H1 (cell line): ENCODE measurements at regions not wholly inside any gene's neighbourhood (a gene's known extent, or its start where the extent isn't known, plus 50 kb on each side); places are given as distances from the start of the nearest gene placed in this dataset.

ENCODE experiments used
- BRCA1 ChIP-seq: IDR thresholded peaks from 2 replicates; pipeline ENCODE4 v1.6.1; 2012; ENCODE audit warnings: low read depth, low read length, improper control_type of control experiment
- CTBP2 ChIP-seq: IDR thresholded peaks from 2 replicates; pipeline ENCODE4 v1.7.0; 2011; ENCODE audit warnings: borderline replicate concordance, mild to moderate bottlenecking, moderate library complexity, mixed read lengths, low read length; ENCODE audit not compliant: insufficient read depth, insufficient read length
- EGR1 ChIP-seq: IDR thresholded peaks from 2 replicates; pipeline ENCODE4 v1.6.1; 2011; ENCODE audit warnings: low read depth, low read length, borderline replicate concordance
- EZH2 ChIP-seq: fragments of 200-600 bp; sonication (generic); IDR thresholded peaks from 2 replicates; pipeline ENCODE4 v1.7.1; 2012; ENCODE audit warnings: low read depth, mild to moderate bottlenecking, moderate library complexity, low read length, inconsistent platforms; ENCODE audit not compliant: severe bottlenecking
- FOSL1 ChIP-seq: IDR thresholded peaks from 2 replicates; pipeline ENCODE4 v1.6.1; 2011; ENCODE audit warnings: mild to moderate bottlenecking, low read depth, low read length, moderate library complexity; ENCODE audit not compliant: insufficient read depth
- GABPA ChIP-seq: IDR thresholded peaks from 2 replicates; pipeline ENCODE4 v1.6.1; 2011; ENCODE audit warnings: mild to moderate bottlenecking, low read length, moderate library complexity, borderline replicate concordance; ENCODE audit not compliant: insufficient read depth
- GTF2F1 ChIP-seq: IDR thresholded peaks from 2 replicates; pipeline ENCODE4 v1.6.1; 2012; ENCODE audit warnings: low read depth, low read length, improper control_type of control experiment, borderline replicate concordance
- JUND ChIP-seq: IDR thresholded peaks from 2 replicates; pipeline ENCODE4 v1.6.1; 2011; ENCODE audit warnings: mild to moderate bottlenecking, improper control_type of control experiment, low read length
- KDM4A ChIP-seq: IDR thresholded peaks from one replicate; pipeline ENCODE4 v1.7.1; 2012; ENCODE audit warnings: low read depth, mild to moderate bottlenecking, moderate library complexity, low read length, inconsistent platforms; ENCODE audit not compliant: severe bottlenecking
- MAFK ChIP-seq: IDR thresholded peaks from 2 replicates; pipeline ENCODE4 v1.6.1; 2012; ENCODE audit warnings: low read depth, mild to moderate bottlenecking, improper control_type of control experiment, low read length
- PHF8 ChIP-seq: fragments of 200-600 bp; sonication (generic); conservative IDR thresholded peaks from 2 replicates; pipeline ENCODE4 v1.7.1; 2012; ENCODE audit warnings: low read depth, mild to moderate bottlenecking, inconsistent platforms, low read length, moderate library complexity
- POLR2A ChIP-seq, 2 experiments: IDR thresholded peaks; 1 replicate in 1 of 2; 2 replicates in 1 of 2; pipeline ENCODE4 v1.6.1; 2011; ENCODE audit warnings: low read depth in 2 of 2, low read length in 2 of 2, mild to moderate bottlenecking in 2 of 2; ENCODE audit errors: control extremely low read depth in 1 of 2
- SIRT6 ChIP-seq: IDR thresholded peaks from one replicate; pipeline ENCODE4 v1.7.1; 2012; ENCODE audit warnings: low read length, inconsistent platforms
- SIX5 ChIP-seq: IDR thresholded peaks from 2 replicates; pipeline ENCODE4 v1.6.1; 2011; ENCODE audit warnings: mild to moderate bottlenecking, low read depth, low read length
- SP2 ChIP-seq: IDR thresholded peaks from 2 replicates; pipeline ENCODE4 v1.6.1; 2012; ENCODE audit warnings: mild to moderate bottlenecking, low read length, inconsistent platforms
- TBP ChIP-seq: IDR thresholded peaks from 2 replicates; pipeline ENCODE4 v1.6.1; 2011; ENCODE audit warnings: low read depth, low read length, improper control_type of control experiment
- YY1 ChIP-seq: IDR thresholded peaks from 2 replicates; pipeline ENCODE4 v1.6.1; 2011; ENCODE audit warnings: low read depth, mild to moderate bottlenecking, low read length
- ZNF274 ChIP-seq: IDR thresholded peaks from 2 replicates; pipeline ENCODE4 v1.7.0; 2012; ENCODE audit warnings: low read length, borderline replicate concordance; ENCODE audit errors: extremely low read depth
- TF ChIP-seq, protein P1 (sequence below), 3 experiments: IDR thresholded peaks; 1 replicate in 2 of 3; 2 replicates in 1 of 3; pipeline versions ENCODE4 v1.5.1 to v1.6.1; 2011; ENCODE audit warnings: low read length in 3 of 3, mild to moderate bottlenecking in 3 of 3, inconsistent platforms in 2 of 3, low read depth in 1 of 3, moderate library complexity in 1 of 3; ENCODE audit not compliant: insufficient read depth in 1 of 3; ENCODE audit errors: control extremely low read depth in 1 of 3

DNA sequence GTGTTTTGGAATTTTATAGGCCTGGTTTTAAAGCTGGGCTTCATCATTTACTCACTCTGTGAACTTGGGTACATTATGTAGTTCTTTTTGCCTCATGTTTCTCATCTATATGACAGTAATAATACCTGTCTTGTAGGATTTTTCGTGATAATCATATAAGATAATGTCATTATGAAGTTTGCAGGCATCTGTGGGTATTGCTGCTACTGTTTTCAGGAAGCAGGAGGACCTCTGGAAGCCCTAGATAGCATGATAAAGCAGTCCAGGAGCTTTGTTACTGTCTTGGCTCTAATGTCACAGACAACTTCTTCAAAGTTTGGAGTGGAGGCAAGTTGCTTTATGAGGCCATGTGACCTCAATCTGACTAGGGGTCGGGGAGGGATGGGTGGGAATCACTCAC is 145.0 kb upstream of the MEIS2 start (continued):
- TF ChIP-seq YY1, result no peak
- no peak for TF ChIP-seq MAFK
- no peak for TF ChIP-seq FOSL1
- no peak for TF ChIP-seq CTBP2
- TF ChIP-seq SP2, result no peak
- no peak for TF ChIP-seq EZH2
- TF ChIP-seq KDM4A, result no peak
- no peak for TF ChIP-seq EGR1
- TF ChIP-seq, protein P1, sequence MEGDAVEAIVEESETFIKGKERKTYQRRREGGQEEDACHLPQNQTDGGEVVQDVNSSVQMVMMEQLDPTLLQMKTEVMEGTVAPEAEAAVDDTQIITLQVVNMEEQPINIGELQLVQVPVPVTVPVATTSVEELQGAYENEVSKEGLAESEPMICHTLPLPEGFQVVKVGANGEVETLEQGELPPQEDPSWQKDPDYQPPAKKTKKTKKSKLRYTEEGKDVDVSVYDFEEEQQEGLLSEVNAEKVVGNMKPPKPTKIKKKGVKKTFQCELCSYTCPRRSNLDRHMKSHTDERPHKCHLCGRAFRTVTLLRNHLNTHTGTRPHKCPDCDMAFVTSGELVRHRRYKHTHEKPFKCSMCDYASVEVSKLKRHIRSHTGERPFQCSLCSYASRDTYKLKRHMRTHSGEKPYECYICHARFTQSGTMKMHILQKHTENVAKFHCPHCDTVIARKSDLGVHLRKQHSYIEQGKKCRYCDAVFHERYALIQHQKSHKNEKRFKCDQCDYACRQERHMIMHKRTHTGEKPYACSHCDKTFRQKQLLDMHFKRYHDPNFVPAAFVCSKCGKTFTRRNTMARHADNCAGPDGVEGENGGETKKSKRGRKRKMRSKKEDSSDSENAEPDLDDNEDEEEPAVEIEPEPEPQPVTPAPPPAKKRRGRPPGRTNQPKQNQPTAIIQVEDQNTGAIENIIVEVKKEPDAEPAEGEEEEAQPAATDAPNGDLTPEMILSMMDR (IDR thresholded peaks at IDR 0.05; ENCODE audit: control extremely low read depth in 1 of 3, insufficient read depth in 1 of 3, low read depth in 1 of 3, low read length in 3 of 3), result no peak
- no peak for TF ChIP-seq ZNF274
- no peak for TF ChIP-seq SIX5
- TF ChIP-seq SIRT6, result no peak
- TF ChIP-seq POLR2A (IDR thresholded peaks at IDR 0.05; ENCODE audit: control extremely low read depth in 1 of 2, low read depth in 2 of 2, low read length in 2 of 2), result no peak
- no peak for TF ChIP-seq PHF8
- TF ChIP-seq GTF2F1, result no peak
- TF ChIP-seq TBP, result no peak
- TF ChIP-seq BRCA1, result no peak
- no peak for TF ChIP-seq JUND
- no peak for TF ChIP-seq GABPA
